Activated CD8-positive, alpha-beta memory T cell treated with anti-CD3 and anti-CD28 coated beads for 36 hours (primary cell): ENCODE measurements at regions not wholly inside any gene's neighbourhood (a gene's known extent, or its start where the extent isn't known, plus 50 kb on each side); places are given as distances from the start of the nearest gene placed in this dataset.

Experiments used
- CTCF ChIA-PET: fragments of 350-600 bp; sonication (Branson Sonifier 250); formaldehyde crosslinking; loops from one replicate; lab custom pipeline; 2021; ENCODE audit warnings: antibody characterized with exemption; lab: Charles Lee
- POLR2A ChIA-PET: fragments of 350-600 bp; sonication (Branson Sonifier 250); formaldehyde crosslinking; loops from one replicate; lab custom pipeline; 2021; ENCODE audit warnings: antibody characterized with exemption; lab: Charles Lee

- CTCF ChIA-PET = no interaction called here
- POLR2A ChIA-PET = no interaction called here
Observed at GRCh38 chr5:124796495-124796894, 50.1 kb upstream of the ZNF608 start.

- CTCF ChIA-PET = no interaction called here
- POLR2A ChIA-PET = no interaction called here
Observed at GRCh38 chr5:124797665-124798087, 51.2 kb upstream of the ZNF608 start.

- ChIA-PET CTCF (no interaction called here), POLR2A (no interaction called here)
Observed at GRCh38 chr5:124798890-124799289, 52.5 kb upstream of the ZNF608 start.

DNA sequence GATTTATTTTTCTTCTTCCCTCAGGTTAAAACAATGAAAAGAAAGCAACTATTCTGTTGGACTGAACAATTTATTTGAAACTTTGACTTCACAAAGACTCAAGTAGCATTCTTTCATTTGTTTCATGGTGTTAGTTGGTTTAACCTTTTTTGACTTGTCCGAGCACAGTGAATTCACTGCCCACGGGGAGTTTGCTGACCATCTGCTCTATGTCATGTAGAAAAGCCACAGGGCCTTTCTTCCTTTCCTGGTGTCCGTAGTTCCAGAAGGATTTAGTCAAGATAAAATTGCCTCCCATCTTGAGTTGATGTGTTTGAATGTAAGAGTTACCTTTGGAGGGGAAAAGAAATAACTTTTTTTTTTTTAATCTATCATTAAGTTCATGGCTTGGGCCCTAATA, 55.1 kb upstream of the ZNF608 start:
- POLR2A ChIA-PET = no interaction called here
- CTCF ChIA-PET = no interaction called here

DNA sequence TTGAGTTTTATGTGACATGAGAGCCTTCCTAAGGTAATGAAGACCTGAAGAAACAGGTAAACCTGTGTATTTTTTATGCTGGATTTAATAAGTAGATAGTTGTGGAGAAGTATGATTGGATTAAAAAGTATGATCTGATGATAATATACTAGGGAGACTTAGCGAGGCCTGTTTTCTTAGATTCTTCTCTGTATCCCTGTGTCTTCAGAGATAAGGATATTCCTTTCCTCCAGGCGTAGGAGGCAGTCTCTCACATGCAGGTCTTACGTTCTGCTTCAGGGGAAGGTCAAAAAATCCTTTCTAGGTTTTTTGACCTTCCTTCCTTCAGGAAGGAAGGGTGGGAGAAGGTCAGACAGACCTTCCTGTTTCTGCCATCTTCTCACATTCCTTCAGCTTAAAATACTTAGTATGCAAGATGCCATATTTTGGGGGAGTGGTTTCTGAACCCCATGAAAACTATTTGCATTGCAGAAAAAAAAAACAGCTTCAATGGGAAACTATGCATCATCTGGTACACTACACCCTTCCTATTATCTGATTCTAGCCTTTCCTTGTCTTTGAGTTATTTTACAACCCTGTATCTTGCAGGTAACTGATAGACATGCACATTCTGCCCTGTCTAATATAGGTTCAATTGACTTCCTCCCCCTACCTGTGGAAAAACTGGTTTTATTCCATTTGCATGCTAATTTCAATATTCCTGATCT, 57.3 kb upstream of the ZNF608 start:
- ChIA-PET POLR2A (no interaction called here), CTCF (no interaction called here)

- ChIA-PET CTCF (no interaction called here), POLR2A (no interaction called here)
Observed at GRCh38 chr5:124806026-124806372, 59.6 kb upstream of the ZNF608 start.

DNA sequence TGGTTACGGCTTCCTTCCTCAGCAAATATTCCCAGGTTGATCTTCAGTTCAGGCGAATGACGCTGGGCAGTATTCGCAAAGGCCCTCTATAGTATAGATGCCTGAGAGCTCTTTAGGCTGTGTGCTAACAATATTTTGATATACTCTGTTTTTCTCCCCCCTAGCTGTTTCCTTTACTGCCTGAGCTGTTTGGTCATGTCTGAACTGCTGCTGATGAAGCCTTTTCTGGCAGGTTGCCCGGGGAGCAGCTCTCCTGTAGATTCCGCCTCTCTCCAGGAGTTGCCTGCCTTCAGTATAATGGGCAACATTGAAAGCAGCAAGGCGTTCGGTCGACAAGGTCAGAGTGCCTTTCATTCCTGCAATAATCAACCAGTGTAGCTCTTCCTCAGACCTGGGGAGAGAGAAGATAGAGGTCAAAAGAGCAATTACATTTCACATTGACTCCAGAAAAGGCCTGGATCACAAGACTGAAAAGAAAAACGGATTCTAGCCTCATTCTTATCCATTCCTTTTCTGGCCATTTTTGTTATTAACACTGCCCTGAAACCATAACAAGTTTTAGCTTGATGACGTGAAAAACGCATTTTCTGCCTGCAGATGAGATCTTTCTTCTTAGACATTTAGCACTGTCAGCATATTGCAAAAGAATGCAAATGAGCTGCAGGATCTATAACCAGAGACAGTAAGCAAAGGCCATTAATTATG, 60.1 kb upstream of the ZNF608 start:
- ChIA-PET POLR2A (no interaction called here), CTCF (no interaction called here)

GRCh38 chr5:124808842-124809268, 62.4 kb upstream of the ZNF608 start:
- POLR2A ChIA-PET = no interaction called here
- CTCF ChIA-PET = no interaction called here

- ChIA-PET POLR2A (no interaction called here), CTCF (no interaction called here)
Observed at GRCh38 chr5:124810396-124811006, 64.1 kb upstream of the ZNF608 start.

GRCh38 chr5:124812771-124813358, 66.4 kb upstream of the ZNF608 start:
- POLR2A ChIA-PET = no interaction called here

GRCh38 chr5:124816381-124816780, 69.9 kb upstream of the ZNF608 start:
- CTCF ChIA-PET = no interaction called here
- POLR2A ChIA-PET = no interaction called here

More at GRCh38 chr5:124812771-124813358, 66.4 kb upstream of the ZNF608 start:
- CTCF ChIA-PET = no interaction called here

- ChIA-PET POLR2A (no interaction called here), CTCF (no interaction called here)
Observed at GRCh38 chr5:124819201-124819600, 72.8 kb upstream of the ZNF608 start.

DNA sequence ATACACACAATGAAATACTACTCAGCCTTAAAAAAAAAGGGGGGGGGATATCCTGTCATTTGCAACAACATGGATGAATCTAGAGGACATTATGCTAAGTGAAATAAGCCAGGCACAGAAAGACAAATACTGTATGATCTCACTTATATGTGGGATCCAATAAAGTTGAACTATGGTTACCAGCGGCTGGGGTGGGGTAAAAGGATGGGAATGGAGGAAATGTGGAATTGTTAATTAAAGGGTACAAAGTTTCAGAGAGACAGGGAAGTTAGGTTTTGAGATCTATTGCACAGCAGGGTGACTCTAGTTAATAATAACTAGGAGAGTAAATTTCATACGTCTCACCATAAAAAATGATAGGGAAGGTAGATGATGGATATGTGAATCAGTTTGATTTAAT, 76.2 kb upstream of the ZNF608 start:
- ChIA-PET CTCF (no interaction called here), POLR2A (no interaction called here)

DNA sequence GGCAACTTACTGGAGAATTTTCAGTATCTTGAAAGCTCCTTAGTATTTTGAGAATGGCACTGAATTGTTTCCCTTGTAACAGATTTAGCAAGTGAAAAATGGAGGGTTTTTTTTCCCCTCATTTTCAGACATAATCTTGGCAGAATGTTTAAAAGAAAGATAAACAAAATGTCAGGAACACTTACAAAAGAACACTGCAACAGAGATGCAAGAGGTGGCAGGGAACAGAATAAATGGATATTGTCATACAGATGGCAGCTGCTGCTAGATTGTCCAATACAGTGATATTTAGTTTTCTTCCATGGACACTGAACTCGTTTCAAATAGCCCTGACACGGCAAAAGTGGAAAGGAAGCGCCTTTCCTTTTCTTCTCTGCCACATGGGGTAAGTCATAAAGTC, 76.9 kb upstream of the ZNF608 start:
- ChIA-PET CTCF (no interaction called here), POLR2A (no interaction called here)

- POLR2A ChIA-PET = no interaction called here
- CTCF ChIA-PET = no interaction called here
Observed at GRCh38 chr5:124824637-124825158, 78.3 kb upstream of the ZNF608 start.

- POLR2A ChIA-PET = no interaction called here
- CTCF ChIA-PET = no interaction called here
Observed at GRCh38 chr5:124825250-124825982, 79.0 kb upstream of the ZNF608 start.

DNA sequence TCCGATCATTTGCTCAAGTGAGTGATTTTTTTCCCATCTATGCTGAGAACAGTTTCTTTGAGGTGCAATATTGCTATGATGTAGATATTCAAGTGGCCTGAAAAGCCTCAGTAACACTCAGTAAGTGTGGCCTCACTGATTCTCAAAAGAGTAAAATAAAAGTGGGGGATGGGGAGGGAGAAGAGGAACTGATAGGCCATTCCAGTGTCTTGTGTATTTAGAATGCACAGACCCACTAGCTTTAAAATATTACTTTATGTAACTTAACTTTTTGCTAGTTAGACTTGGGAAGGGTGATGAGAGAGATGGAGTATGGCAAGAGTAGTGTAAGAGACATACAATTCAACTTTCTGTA, 79.5 kb upstream of the ZNF608 start:
- ChIA-PET POLR2A (no interaction called here), CTCF (no interaction called here)

DNA sequence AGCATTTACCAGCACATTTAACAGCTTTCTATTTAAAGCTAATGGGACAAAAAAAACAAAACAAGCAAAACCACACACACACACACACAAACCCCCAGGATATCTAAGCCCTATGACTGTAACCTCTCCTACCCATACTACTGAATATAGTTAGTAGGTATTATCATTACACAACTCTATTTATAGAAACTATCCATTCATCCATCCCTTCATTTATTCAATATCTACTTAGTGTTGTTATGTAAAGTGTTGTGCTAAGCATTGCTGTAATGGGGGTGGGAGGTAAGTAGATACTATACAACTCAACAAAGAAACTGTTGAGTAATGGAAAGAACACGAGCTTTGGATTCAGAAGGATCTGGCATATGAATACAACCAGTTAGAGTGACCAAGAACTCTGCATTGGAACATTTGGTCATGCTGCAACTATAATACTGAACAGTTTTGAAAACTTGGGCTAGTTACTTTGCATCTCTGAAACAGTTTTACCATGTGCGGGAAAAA, 82.3 kb upstream of the ZNF608 start:
- CTCF ChIA-PET = no interaction called here
- POLR2A ChIA-PET = no interaction called here

- POLR2A ChIA-PET = no interaction called here
- CTCF ChIA-PET = no interaction called here
Observed at GRCh38 chr5:124831687-124832240, 85.3 kb upstream of the ZNF608 start.
